ENCODE measurements at regions not wholly inside any gene's neighbourhood (a gene's known extent, or its start where the extent isn't known, plus 50 kb on each side); places are given as distances from the start of the nearest gene placed in this dataset.
"Not testable (repeated sequence)": the region's sequence is repeated elsewhere in the genome, so short reads cannot be mapped to it uniquely, and the experiment has no call there.

DNA sequence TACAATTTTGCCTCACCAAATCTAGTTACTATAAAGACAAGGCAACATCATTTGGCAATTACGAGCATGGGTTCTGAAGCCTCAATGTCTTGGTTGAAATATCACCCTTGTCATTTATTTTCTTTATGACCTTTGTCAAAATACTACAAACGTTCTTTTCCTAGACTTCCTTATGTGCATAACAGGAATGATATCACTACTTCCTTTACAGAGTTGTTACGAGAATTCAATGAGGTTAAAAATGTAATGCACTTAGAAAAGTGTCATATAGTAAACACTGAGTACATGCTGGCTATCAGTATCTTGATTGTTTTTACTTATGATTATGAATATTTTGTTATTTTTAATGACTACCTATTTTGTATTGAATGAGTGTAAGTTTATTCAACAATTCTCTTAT lies 640.9 kb upstream of the CCNG1 start:
- ChIA-PET POLR2A (no interaction called here), CTCF (interaction anchor here (1.0 kb wide), 1 partner anchor 10 kb away, joined by 3 read pairs; no protein-coding TSS in a partner anchor)
- DNase-seq (ENCODE audit: extremely low spot score) = no peak
- TF ChIP-seq, protein P1, sequence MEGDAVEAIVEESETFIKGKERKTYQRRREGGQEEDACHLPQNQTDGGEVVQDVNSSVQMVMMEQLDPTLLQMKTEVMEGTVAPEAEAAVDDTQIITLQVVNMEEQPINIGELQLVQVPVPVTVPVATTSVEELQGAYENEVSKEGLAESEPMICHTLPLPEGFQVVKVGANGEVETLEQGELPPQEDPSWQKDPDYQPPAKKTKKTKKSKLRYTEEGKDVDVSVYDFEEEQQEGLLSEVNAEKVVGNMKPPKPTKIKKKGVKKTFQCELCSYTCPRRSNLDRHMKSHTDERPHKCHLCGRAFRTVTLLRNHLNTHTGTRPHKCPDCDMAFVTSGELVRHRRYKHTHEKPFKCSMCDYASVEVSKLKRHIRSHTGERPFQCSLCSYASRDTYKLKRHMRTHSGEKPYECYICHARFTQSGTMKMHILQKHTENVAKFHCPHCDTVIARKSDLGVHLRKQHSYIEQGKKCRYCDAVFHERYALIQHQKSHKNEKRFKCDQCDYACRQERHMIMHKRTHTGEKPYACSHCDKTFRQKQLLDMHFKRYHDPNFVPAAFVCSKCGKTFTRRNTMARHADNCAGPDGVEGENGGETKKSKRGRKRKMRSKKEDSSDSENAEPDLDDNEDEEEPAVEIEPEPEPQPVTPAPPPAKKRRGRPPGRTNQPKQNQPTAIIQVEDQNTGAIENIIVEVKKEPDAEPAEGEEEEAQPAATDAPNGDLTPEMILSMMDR (IDR thresholded peaks at IDR 0.05; ENCODE audit: control extremely low read depth, extremely low read depth, low read depth, missing control alignments) = no peak

DNA sequence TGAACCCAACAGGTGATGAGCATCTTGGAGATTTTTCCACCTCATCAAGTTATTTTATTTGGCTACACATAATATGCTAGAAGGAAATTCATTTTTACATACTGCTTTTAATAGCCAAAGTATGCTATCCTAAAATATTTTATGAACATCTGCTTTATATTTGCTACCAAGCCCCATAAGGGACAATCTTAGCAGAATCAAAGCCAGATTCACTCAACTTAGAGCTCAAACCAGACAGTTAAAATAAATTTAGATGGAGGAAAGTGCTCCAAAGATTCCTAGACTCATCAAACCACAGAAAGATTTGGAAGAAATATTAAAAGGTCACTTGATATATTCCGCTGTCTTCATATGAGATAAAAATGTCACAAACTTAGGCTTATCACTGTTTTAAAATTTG lies 637.1 kb upstream of the CCNG1 start:
- TF ChIP-seq, protein P1 (IDR thresholded peaks at IDR 0.05; ENCODE audit: control extremely low read depth, extremely low read depth, low read depth, missing control alignments) = no peak
- ChIA-PET CTCF (interaction anchor here (0.9 kb wide), 1 partner anchor 15 kb away, joined by 4 read pairs; no protein-coding TSS in a partner anchor), POLR2A (no interaction called here)
- DNase-seq (ENCODE audit: extremely low spot score) = no peak

- ChIA-PET CTCF (no interaction called here), POLR2A (no interaction called here)
- TF ChIP-seq, protein P1 (IDR thresholded peaks at IDR 0.05; ENCODE audit: control extremely low read depth, extremely low read depth, low read depth, missing control alignments) = no peak
- DNase-seq (ENCODE audit: extremely low spot score) = no peak
These were observed 636.2 kb upstream of the CCNG1 start for GRCh38 chr5:162801235-162801634.

DNA sequence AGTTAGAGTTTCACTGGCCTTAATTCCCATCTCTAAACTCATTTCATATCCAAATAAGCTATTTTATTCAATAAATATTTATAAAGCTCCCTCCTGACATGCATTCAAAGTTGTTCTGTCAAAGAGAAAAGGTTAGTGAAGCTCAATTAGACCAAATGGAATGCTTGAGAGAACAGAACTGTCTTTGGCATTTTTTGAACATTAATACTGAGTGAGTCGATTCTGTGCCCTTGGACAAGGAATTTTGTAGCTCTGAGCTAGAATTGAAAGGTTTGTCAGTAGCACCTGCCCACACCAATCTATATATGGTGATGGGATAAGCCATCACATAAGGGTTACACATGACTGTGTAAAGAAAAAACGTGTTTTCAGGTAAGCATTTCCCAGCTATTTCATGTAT lies 631.2 kb upstream of the CCNG1 start:
- ChIA-PET POLR2A (no interaction called here), CTCF (no interaction called here)
- TF ChIP-seq, protein P1 (IDR thresholded peaks at IDR 0.05; ENCODE audit: control extremely low read depth, extremely low read depth, low read depth, missing control alignments) = no peak
- DNase-seq (ENCODE audit: extremely low spot score) = no peak

DNA sequence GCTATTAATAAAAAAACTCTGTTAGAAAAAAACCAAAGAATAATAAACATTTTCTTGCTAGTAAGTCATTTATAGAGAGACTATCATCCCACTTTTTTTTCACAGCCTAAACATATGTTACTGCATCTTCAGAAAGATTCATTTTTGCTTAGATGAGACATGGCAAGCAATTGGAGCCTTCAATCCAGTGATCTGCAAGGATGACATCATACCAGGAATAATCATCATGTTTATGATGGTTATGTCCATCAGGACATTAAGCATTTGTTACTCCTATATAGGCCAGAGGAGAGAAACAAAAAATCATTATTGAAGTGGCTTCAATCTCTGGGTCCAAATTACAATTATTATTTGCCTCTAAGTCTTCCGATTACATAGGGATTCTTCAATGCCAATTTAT lies 626.3 kb upstream of the CCNG1 start:
- no peak for DNase-seq (ENCODE audit: extremely low spot score)
- CTCF ChIA-PET = no interaction called here
- TF ChIP-seq, protein P1 (IDR thresholded peaks at IDR 0.05; ENCODE audit: control extremely low read depth, extremely low read depth, low read depth, missing control alignments) = no peak
- POLR2A ChIA-PET = no interaction called here

DNA sequence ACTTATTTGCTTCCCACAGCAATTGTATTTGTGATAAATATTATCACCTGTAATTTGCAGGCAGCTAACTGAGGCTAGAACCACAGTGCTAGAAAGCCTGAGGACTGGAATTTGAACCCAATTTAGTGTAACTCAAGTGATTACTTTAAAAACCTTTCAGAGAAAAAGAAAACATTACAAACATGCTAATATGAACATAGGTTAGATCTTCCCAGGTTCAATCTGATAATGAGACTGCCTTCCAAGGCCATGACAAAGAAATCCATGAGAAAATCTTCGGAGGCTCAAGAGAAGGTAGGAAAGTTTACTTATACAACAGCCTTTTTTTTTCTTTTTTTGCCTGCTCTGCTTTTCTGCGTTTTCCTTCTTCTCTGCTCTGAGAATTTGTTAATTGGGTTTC lies 620.6 kb upstream of the CCNG1 start:
- POLR2A ChIA-PET = no interaction called here
- TF ChIP-seq, protein P1 (IDR thresholded peaks at IDR 0.05; ENCODE audit: control extremely low read depth, extremely low read depth, low read depth, missing control alignments) = no peak
- CTCF ChIA-PET = no interaction called here
- DNase-seq (ENCODE audit: extremely low spot score) = no peak

GRCh38 chr5:162817364-162817763 lies 620.0 kb upstream of the CCNG1 start:
- POLR2A ChIA-PET = no interaction called here
- TF ChIP-seq, protein P1 (IDR thresholded peaks at IDR 0.05; ENCODE audit: control extremely low read depth, extremely low read depth, low read depth, missing control alignments) = no peak
- DNase-seq (ENCODE audit: extremely low spot score) = no peak
- CTCF ChIA-PET = no interaction called here

- DNase-seq (ENCODE audit: extremely low spot score); POLR2A ChIA-PET; CTCF ChIA-PET: not testable (repeated sequence)
These were observed 615.7 kb upstream of the CCNG1 start for GRCh38 chr5:162821664-162822063.
